ENCODE measurements at regions not wholly inside any gene's neighbourhood (a gene's known extent, or its start where the extent isn't known, plus 50 kb on each side); places are given as distances from the start of the nearest gene placed in this dataset.
"Not testable (repeated sequence)": the region's sequence is repeated elsewhere in the genome, so short reads cannot be mapped to it uniquely, and the experiment has no call there.

DNA sequence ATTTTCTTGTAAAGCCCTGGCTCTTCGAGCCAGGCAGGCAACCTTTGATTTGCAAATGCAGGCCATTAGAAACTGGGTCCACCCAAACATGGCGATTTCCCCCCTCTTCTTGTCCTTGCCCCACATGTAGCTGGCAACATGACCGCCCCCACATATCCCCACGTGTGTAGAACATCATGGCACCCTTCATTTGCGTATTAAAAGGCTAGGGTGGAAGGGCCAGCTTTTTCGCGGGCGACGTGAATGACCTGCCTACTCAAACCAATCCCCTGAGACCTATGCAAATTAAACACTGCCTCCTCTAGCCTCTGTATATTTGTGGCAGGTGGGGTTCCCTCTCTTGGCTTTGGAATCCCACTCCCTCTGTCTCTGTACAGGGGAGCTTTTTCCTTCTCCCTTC, 107.0 kb upstream of the CLINT1 start:
- DNase-seq = no peak
- 86 to 88% methylated on average over 9 of the region's 9 CpGs for WGBS, 2 donors
- TF ChIP-seq CTCF (IDR thresholded peaks at IDR 0.05) = no peak
- TF ChIP-seq POLR2A (IDR thresholded peaks at IDR 0.05) = no peak
- no peaks in the 10 kb centered on the region for H3K27me3 ChIP-seq
- intact Hi-C loops (cut with DNase I; ENCODE audit: low total_unique reads) = no loop called here
- no peaks in the 10 kb centered on the region for H3K36me3 ChIP-seq (ENCODE audit: low read depth, missing control alignments)
- H3K4me1 ChIP-seq = no peaks in the 10 kb centered on the region
- H3K9me3 ChIP-seq = no peaks in the 10 kb centered on the region
- H3K27ac ChIP-seq = no peak overlapping the region
- no peak overlapping the region for H3K4me3 ChIP-seq

DNA sequence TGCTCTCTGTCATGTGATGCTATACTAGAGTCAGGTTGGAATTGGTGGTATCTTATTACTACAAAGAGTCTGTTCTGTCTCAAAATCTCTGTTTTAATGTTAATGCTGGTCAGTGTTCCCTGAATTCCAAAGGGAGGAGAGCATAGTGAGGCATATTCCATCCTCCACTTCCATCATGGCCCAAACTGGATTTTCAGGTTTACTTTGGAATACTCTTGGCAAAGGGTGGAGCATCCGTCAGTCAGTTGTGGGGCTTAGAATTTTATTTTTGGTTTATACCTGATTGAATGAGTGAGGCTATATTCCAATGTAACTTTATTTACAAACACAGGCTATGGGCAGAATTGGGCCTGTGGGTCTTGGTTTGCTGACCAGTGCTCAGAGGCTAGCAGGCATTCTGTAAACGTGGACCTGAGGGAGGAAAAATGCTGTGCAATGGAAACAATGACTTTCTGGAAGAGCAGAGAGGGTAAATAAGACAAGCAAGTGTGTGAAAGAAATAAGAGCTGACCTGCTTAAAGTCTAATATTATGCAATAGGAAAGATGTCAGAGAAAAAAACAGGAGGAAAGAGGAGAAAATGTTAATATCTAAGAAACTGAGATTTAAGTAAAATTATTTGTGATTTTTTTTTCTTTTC, 106.2 kb upstream of the CLINT1 start:
- intact Hi-C loops (cut with DNase I; ENCODE audit: low total_unique reads) = no loop called here
- DNase-seq = no peak
- Histone ChIP-seq H3K36me3 (ENCODE audit: low read depth, missing control alignments) (no peaks in the 10 kb centered on the region), H3K27me3 (no peaks in the 10 kb centered on the region), H3K4me1 (no peaks in the 10 kb centered on the region), H3K27ac (no peak overlapping the region), H3K9me3 (no peaks in the 10 kb centered on the region), H3K4me3 (no peak overlapping the region)
- 69 to 73% methylated on average over 2 of the region's 2 CpGs for WGBS, 2 donors
- TF ChIP-seq POLR2A (IDR thresholded peaks at IDR 0.05) = no peak
- TF ChIP-seq CTCF (IDR thresholded peaks at IDR 0.05) = no peak

DNA sequence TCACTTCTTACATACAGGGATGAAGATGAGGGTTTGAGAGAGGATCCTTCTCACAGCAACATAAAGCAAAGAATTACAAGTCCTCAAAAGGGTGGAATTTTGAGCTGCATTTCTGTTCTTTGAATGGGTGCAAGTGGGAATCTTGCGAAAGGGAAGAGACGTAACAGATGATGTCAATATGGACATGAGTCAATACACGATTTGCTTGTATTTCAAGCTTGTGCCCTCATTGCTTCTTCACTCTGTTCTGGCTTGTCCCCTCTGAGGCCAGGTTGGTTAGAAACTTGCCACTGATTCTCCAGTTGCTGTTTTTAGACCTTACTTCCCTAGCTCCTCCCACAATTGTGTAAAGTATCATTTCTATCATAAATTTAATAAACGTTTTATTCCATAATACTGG, 104.8 kb upstream of the CLINT1 start:
- Histone ChIP-seq H3K27ac (no peak overlapping the region), H3K9me3 (no peaks in the 10 kb centered on the region), H3K4me3 (no peak overlapping the region), H3K36me3 (ENCODE audit: low read depth, missing control alignments) (no peaks in the 10 kb centered on the region), H3K27me3 (no peaks in the 10 kb centered on the region), H3K4me1 (no peaks in the 10 kb centered on the region)
- no peak for DNase-seq
- WGBS, 2 donors = 74 to 86% methylated on average over 4 of the region's 4 CpGs
- TF ChIP-seq POLR2A (IDR thresholded peaks at IDR 0.05) (no peak), CTCF (IDR thresholded peaks at IDR 0.05) (no peak)
- intact Hi-C loops (cut with DNase I; ENCODE audit: low total_unique reads) = no loop called here

DNA sequence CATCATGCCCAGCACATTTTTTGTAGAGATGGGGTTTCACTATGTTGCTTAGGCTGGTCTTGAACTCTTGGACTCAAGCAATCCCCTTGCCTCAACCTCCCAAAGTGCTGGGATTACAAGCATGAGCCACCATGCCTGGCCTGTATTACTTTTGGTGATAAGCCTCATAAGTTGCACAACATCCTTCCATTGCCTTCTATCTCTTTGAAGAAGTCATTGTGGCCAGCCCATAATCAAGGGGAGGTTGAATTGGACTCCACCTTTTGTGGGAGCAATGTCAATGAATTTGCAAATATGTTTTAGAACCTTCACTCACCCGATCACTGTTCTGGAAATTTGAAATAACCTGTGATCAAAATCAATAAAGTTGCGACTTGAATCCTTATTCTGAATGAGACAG, 104.3 kb upstream of the CLINT1 start:
- no peak overlapping the region for H3K27ac ChIP-seq
- DNase-seq = no peak
- H3K36me3 ChIP-seq (ENCODE audit: low read depth, missing control alignments) = no peaks in the 10 kb centered on the region
- no peaks in the 10 kb centered on the region for H3K27me3 ChIP-seq
- H3K4me1 ChIP-seq = no peaks in the 10 kb centered on the region
- TF ChIP-seq CTCF (IDR thresholded peaks at IDR 0.05) (no peak), POLR2A (IDR thresholded peaks at IDR 0.05) (no peak)
- no peaks in the 10 kb centered on the region for H3K9me3 ChIP-seq
- intact Hi-C loops (cut with DNase I; ENCODE audit: low total_unique reads) = no loop called here
- H3K4me3 ChIP-seq = no peak overlapping the region
- WGBS, 2 donors = 95 to 97% methylated on average over 2 of the region's 2 CpGs

DNA sequence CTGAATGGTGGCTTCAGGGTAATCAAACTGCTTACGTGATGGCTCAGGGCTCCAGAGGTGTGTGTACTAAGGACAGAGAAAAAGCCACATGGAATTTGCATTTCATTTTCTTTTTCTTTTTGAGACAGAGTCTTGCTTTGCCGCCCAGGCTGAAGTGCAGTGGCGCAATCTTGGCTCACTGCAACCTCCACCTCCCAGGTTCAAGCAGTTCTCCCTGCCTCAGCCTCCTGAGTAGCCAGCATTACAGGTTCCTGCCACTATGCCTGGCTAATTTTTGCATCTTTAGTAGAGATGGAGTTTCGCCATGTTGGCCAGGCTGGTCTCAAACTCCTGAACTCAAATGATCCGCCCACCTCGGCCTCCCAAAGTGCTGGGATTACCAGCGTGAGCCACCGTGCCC, 103.7 kb upstream of the CLINT1 start:
- 94 to 97% methylated on average over 8 of the region's 8 CpGs for WGBS, 2 donors
- H3K27ac ChIP-seq; intact Hi-C loops (cut with DNase I; ENCODE audit: low total_unique reads); DNase-seq; H3K4me1 ChIP-seq; H3K4me3 ChIP-seq; H3K27me3 ChIP-seq; H3K9me3 ChIP-seq; H3K36me3 ChIP-seq (ENCODE audit: low read depth, missing control alignments): not testable (repeated sequence)
